Fibroblast of pulmonary artery (primary cell): ENCODE measurements at regions not wholly inside any gene's neighbourhood (a gene's known extent, or its start where the extent isn't known, plus 50 kb on each side); places are given as distances from the start of the nearest gene placed in this dataset.

Experiments
- DNase-seq: peaks from one replicate; pipeline ENCODE4 v3.0.0-alpha.2; 2010; ENCODE audit warnings: low read depth
- H3K4me3 ChIP-seq: replicated peaks from 2 replicates; pipeline ENCODE4 v1.5.1; 2011; ENCODE audit warnings: low read depth, mild to moderate bottlenecking, control low read depth, low read length, moderate library complexity
- CTCF ChIP-seq: IDR thresholded peaks from 2 replicates; pipeline ENCODE4 v1.5.1; 2011; ENCODE audit warnings: mild to moderate bottlenecking, control low read depth, low read length, inconsistent platforms; ENCODE audit errors: missing control alignments

DNA sequence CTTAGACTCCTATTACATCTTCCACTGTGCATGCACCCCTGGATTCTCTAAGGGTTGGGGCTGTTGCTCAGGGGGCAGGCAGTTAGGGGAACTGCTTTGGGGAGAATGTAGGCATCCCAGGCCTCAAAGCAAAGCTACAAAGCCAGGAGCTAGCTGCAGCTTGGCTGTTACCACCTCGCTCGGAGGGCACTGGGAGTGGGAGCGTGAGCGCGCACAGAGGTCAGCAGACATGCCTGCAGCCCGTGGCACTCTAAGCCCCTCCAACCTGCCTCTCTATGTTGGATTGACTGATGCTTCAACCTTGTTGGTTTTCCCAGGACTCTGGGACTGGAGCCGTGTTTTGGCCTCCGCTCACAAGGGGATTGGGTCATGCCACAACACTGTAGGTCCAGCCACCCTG is 69.8 kb downstream of the CPN2 start:
- no peak for DNase-seq
- H3K4me3 ChIP-seq, result no peak overlapping the region
- no peak for TF ChIP-seq CTCF

GRCh38 chr3:194281766-194282165 is 69.4 kb downstream of the CPN2 start:
- no peak for TF ChIP-seq CTCF
- no peak for DNase-seq
- no peak overlapping the region for H3K4me3 ChIP-seq

DNA sequence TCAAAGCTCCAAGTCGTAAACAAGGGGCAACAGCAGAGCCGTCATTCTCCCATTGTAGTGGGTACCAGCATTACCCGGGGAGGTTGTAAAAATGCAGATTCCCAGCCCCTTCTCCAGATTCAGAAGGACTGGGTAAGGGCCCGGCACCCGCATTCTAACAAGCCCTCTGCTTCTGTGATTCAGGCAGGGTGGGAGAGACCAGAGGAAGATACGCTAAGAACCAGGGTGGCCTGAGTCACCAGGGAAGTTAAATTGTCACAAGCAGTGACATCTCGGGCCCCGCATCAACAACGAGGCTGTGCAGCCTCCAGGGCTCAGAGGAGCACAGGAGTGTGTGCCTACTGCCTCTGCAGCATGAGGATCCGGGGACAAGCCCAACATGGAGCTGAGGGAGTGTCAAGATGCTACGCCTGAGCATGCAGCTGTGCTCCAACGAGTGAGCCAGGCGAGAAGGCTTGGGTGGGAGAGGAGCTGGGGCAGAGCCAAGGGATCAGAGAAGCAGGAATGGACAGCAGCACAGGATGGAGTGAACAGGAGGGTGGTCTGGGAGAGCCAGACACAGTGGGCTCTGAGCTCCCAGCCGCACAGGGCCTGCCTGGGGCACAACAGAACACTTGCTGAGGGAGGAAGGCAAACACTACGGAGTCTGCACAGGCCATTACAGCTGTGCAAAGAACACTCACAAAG is 68.5 kb downstream of the CPN2 start:
- H3K4me3 ChIP-seq, result no peak overlapping the region
- DNase-seq, result no peak
- no peak for TF ChIP-seq CTCF

DNA sequence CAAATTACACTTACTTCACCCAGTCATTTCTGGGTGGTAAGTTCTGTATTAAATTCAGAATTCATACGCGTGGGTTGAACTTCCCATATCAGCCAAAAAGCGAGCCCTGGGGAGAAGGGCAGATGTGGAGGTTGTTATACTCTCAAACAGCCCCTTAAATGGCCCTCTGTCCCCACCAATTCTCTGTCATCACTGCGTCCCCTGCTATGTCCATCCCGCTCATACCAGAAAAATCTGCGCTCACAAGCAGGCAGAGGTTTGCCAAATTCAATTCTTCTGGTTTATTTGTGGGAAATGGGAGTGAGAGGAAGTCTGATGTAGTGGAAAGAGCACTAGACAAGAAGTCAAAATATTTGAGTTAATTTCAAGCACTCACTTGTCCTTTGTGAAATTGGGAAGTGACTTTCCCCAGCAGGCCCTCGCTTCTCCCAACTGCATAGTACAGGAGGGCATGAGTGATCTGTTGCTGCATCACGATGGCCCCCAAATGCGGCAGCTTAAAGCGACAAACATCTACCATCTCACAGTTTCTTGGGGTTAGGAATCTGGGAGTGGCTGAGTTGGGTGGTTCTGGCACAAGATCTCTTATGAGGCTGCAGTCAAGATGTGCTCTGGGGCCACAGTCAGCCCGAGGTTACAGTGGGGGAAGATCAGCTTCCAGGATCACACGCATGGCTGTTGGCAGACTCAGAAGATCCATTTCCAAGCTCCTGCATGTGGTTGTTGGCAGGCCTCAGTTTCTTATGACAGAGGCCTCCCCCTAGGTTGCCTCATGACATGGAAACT is 67.7 kb downstream of the CPN2 start:
- no peak overlapping the region for H3K4me3 ChIP-seq
- TF ChIP-seq CTCF, result no peak
- no peak for DNase-seq

- TF ChIP-seq CTCF, result no peak
- no peak overlapping the region for H3K4me3 ChIP-seq
- DNase-seq, result no peak
These were observed 66.8 kb downstream of the CPN2 start for GRCh38 chr3:194284351-194284750.

- H3K4me3 ChIP-seq, result no peak overlapping the region
- no peak for TF ChIP-seq CTCF
These were observed 65.9 kb downstream of the CPN2 start for GRCh38 chr3:194285024-194285849.

More at GRCh38 chr3:194285024-194285849, 65.9 kb downstream of the CPN2 start:
- peak; percentile 76 for DNase-seq
